GM19023 (cell line): ENCODE measurements at regions not wholly inside any gene's neighbourhood (a gene's known extent, or its start where the extent isn't known, plus 50 kb on each side); places are given as distances from the start of the nearest gene placed in this dataset.

Experiments used
- ATAC-seq: cut with Tn5 transposase; IDR thresholded peaks from one replicate; pipeline ENCODE4 v1.9.1; 2021; ENCODE audit warnings: mild to moderate bottlenecking, moderate library complexity; ENCODE audit not compliant: unreplicated experiment

DNA sequence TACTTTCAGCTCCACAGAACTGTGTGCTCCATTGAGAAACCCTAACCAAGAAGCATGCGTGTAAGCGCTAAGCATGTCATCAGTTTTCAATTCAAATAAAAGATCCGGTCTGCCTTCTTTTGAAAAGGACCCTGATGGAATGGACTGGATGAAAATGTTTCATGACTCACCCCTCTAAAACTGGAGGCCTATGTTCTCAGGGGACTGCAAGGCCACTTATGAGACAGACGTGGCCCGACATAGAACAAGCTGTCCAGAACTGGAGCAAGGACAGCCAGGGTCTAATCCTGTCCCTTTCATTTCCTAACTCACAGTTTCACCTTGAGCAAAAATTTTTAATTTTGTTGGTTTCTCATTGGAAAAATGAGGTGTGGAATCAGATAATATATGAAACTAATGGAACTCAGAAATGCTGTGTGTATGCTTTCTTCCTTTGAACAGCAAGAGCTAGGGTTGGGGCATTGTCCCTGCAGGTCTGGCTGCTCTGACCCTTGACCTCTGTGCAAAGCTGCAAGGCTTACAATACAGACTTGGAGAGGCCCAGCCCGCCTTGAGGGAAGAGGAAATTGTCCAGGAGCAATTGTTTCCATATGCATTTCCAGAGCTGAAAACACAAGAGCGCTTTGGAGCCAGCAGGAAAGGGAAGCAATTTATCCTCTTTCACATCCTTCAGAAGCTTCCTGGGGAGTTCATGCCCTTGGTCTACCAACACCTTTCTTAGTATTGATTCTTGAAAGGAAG is 553.4 kb upstream of the KLF12 start:
- ATAC-seq, result no peak

GRCh38 chr13:74683411-74683810 is 549.2 kb upstream of the KLF12 start:
- ATAC-seq, result no peak

- no peak for ATAC-seq
Measured at GRCh38 chr13:74682746-74683145, 548.5 kb upstream of the KLF12 start.

DNA sequence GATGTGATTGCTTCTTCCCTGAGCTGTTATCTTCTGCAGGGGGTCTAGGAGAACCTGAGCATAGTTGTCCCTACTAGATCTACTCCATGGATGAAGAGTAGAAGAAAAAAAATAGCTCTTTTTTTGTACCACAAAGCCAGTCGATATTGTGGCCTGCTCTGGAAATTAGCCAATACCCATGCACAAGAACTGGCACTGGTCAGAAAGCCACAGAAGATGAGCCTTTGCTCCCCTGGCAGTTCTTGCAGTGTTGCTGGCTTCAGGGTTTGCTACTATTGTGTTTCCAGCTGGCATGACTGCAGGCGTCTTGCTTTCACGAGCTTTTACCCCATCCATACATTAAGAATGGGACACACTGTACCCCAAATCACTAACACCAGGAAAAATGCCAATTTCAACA is 547.7 kb upstream of the KLF12 start:
- no peak for ATAC-seq

GRCh38 chr13:74678308-74678965 is 544.2 kb upstream of the KLF12 start:
- ATAC-seq, result no peak

- no peak for ATAC-seq
Measured at GRCh38 chr13:74675972-74676371, 541.8 kb upstream of the KLF12 start.

- no peak for ATAC-seq
Measured at GRCh38 chr13:74675182-74675581, 541.0 kb upstream of the KLF12 start.

DNA sequence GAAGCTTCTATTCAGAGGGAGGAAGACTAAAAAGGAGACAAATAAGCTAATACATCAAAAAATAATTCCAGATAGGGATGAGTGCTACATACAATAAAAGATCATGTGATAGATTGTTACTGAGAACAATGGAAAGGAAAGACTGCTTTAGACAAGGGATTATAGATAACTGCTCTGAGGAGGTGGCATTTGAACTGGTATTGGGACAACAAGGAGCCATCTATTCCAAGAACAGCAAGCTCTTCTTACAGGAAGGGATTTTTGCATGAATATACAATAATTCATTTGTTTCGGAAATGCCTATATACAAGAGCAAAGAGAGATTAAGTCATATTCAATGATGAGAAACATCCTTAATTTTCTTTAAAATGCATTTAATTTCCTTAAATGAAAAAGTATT is 540.5 kb upstream of the KLF12 start:
- ATAC-seq, result no peak

- ATAC-seq, result no peak
Measured at GRCh38 chr13:74669149-74669548, 534.9 kb upstream of the KLF12 start.

DNA sequence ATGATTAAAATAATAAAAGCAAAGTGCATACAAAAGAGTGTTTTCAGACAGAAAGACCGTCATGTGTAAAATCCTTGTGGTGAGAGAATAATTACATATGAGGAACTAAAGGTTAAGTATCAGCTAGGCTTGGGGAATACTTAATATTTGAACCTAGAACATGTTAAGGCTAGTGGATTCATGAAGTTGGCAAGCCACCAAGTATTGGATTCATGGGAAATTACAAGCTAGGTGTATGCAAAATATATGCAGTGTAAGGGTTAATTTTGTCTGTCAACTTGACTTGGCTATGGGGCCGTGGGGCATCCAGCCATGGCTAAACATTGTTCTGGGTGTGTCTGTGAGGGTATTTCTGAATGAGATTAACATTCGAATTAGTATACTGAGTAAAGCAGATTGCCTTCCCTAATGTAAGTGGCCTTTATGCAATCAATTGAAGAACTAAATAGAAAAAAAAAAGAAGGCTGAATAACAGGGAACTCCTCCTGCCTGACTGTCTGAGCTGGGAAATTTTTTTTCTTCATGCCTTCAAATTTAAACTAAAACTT is 533.5 kb upstream of the KLF12 start:
- no peak for ATAC-seq

DNA sequence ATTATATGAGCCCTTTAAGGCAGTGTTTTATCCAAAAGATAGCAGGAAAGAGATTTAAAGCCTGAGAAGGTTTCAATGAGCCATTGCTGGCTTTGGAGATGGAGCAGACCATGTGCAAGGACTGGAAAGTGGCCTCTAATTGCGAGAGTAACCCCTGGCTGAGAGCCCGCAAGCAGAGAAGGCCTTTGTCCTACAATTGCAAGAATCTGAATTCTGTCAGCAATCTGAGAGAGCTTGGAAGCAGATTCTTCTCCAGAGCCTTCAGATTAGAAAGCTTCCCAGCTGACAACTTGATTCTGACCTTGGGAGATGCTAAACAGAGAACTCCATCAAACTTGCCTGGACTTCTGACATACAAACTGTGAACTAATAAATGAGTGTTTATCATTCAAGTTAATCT is 528.7 kb upstream of the KLF12 start:
- no peak for ATAC-seq

- ATAC-seq, result no peak
Measured at GRCh38 chr13:74661851-74662250, 527.6 kb upstream of the KLF12 start.

GRCh38 chr13:74657765-74658164 is 523.6 kb upstream of the KLF12 start:
- ATAC-seq, result no peak

DNA sequence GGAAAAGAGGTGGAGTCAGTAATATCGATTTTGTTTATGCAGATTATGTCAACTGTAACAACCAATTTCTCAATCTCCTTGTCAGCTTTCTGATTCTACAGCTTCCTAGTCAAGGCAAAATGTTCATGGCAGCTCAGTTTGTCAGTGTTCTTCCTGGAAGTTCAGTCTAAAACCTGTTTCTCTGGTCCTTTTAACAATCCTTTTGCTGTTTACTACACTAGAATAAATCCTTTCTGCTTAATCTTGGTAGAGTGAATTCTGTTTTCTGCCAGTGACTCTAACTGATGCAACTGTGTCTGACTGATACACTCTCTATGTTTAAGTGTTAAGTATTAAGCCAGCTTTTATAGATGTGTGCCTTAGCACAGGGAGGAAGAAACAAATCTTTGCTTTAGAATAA is 516.9 kb upstream of the KLF12 start:
- ATAC-seq, result no peak

DNA sequence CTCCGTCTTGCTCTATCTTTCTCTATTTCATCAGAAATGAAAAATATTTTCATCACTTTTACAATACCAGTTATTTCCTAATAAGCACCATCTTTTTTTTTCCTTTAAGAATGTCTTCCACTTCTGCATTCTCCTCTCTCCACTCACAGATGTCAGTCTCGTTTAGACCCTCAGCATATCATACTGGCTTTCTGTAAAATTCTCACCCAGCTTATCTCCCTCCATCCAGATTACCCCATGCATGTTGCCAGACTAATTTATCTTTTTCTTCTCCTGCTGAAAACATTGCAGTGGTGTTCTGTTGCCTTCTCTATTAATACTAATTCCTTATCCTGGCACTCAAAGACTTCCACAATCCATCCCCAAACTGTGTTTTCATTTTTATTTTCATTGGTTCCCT is 513.8 kb upstream of the KLF12 start:
- no peak for ATAC-seq

GRCh38 chr13:74647211-74647610 is 513.0 kb upstream of the KLF12 start:
- no peak for ATAC-seq

DNA sequence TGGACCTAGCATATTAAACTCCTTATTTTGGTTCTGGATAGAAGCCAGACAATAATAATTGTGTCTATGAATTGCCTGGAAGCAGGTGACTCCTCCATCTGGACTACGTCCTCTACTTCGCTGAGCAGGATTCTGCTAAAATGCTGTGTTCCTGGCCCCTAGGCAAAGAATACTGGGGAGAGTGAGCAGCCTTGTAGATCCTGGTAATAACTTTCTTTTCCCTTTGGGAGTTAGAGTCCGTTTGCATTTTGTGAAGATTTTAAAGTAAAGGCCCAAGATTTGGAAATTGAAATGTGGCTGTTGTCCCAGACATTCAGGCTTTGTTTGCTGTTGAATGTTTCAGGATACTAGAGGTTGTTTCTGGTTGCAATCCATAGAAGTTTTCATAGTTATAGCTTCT is 511.9 kb upstream of the KLF12 start:
- ATAC-seq, result no peak

- ATAC-seq, result no peak
Measured at GRCh38 chr13:74645586-74645985, 511.4 kb upstream of the KLF12 start.

DNA sequence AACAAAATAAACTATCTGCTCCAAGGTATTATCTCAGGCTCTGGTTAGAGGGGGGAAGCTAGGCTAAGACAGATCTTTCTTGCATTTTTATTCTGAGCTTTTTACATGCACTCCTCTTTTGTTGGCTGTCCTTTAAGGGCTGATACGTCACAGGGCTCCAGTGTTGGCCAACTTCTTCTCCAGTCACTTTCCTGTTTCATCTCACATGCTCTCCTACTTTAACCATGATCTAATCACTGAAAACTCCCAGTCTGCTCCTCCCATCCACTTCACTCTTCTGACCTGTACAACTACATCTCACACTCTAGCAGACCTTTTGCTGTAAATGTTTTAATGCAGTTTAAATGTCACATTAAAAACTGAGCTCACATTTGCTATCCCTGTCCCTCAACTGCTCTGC is 510.0 kb upstream of the KLF12 start:
- no peak for ATAC-seq

GRCh38 chr13:74641586-74641985 is 507.4 kb upstream of the KLF12 start:
- ATAC-seq, result no peak

- ATAC-seq, result no peak
Measured at GRCh38 chr13:74633734-74634133, 499.5 kb upstream of the KLF12 start.

DNA sequence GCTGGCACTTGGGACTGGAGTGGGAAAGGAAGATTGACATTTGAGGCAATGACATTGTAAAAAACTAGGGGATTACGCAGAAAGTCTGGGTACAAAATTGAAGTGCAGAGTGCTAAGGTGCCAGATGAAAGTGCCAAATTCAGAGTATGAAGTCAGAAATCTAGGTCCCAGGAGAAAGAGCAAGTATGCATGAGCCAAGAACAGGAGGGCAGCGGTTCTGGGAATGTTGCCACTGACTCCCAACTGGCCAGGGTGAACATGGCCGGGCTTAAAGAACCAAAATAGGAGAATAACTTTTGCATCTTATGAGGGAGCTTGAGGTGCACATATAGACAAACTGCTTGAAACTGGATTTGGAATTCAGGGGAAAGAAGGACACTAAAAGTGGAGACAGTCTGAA is 495.8 kb upstream of the KLF12 start:
- ATAC-seq, result no peak
